T-helper 17 cell (primary cell): ENCODE measurements at regions not wholly inside any gene's neighbourhood (a gene's known extent, or its start where the extent isn't known, plus 50 kb on each side); places are given as distances from the start of the nearest gene placed in this dataset.
A peak's percentile ranks its signal among the peaks of the same experiment; 100 is the strongest.
"Not testable (repeated sequence)": the region's sequence is repeated elsewhere in the genome, so short reads cannot be mapped to it uniquely, and the experiment has no call there.

Experiments
- ATAC-seq: fragments of 150-1000 bp; cut with Tn5 transposase; 2 replicates; pipeline ENCODE4 v1.10.0; 2021; ENCODE audit warnings: mild to moderate bottlenecking, moderate library complexity
- DNase-seq, 3 donors: peaks; one replicate each; pipeline versions ENCODE4 v3.0.0 to v3.0.0-alpha.2; 2020 to 2021
- H3K9me3 ChIP-seq: one replicate; pipeline ENCODE4 v1.7.0; 2013; ENCODE audit warnings: low read length, mild to moderate bottlenecking; ENCODE audit not compliant: control insufficient read depth, poor library complexity, severe bottlenecking
- H3K27ac Mint-ChIP-seq: one replicate; pipeline ENCODE4 v1.8.0; 2022; ENCODE audit warnings: mild to moderate bottlenecking, moderate library complexity, mixed read lengths
- H3K27me3 Mint-ChIP-seq: one replicate; pipeline ENCODE4 v1.8.0; 2022; ENCODE audit warnings: mixed read lengths
- H3K36me3 Mint-ChIP-seq: one replicate; pipeline ENCODE4 v1.8.0; 2022; ENCODE audit warnings: low read depth, mixed read lengths
- H3K4me1 Mint-ChIP-seq: one replicate; pipeline ENCODE4 v1.8.0; 2022; ENCODE audit warnings: mild to moderate bottlenecking, mixed read lengths
- H3K4me3 Mint-ChIP-seq: one replicate; pipeline ENCODE4 v1.8.0; 2022; ENCODE audit warnings: mild to moderate bottlenecking, moderate library complexity, mixed read lengths

DNA sequence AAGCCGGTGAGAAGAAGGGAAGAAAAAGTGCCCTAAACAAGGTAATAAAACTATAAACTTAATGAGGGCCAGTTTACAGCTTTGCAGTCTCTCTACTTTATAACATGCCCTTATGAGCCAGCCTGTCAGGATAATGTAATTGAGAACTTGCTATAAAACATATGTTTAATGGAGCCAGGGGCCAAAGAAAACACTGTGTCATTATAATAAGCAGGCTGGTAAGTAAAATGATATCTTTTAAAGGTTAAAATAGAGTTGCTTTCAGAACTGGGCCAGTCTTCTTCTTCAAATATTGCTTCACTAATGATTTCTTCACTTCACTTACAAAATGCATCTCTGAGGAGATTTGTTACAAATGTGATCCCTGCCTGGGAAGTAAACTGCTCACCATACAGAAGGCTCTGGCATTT is 192.5 kb downstream of the SHOX2 start:
- no peaks in the 10 kb centered on the region for H3K9me3 ChIP-seq
- DNase-seq (no peak), ATAC-seq (no peak)
- no peak overlapping the region for H3K27ac Mint-ChIP-seq
- H3K4me3 Mint-ChIP-seq = no peak overlapping the region
- no peaks in the 10 kb centered on the region for H3K4me1 Mint-ChIP-seq
- no peaks in the 10 kb centered on the region for H3K36me3 Mint-ChIP-seq
- no peaks in the 10 kb centered on the region for H3K27me3 Mint-ChIP-seq

DNA sequence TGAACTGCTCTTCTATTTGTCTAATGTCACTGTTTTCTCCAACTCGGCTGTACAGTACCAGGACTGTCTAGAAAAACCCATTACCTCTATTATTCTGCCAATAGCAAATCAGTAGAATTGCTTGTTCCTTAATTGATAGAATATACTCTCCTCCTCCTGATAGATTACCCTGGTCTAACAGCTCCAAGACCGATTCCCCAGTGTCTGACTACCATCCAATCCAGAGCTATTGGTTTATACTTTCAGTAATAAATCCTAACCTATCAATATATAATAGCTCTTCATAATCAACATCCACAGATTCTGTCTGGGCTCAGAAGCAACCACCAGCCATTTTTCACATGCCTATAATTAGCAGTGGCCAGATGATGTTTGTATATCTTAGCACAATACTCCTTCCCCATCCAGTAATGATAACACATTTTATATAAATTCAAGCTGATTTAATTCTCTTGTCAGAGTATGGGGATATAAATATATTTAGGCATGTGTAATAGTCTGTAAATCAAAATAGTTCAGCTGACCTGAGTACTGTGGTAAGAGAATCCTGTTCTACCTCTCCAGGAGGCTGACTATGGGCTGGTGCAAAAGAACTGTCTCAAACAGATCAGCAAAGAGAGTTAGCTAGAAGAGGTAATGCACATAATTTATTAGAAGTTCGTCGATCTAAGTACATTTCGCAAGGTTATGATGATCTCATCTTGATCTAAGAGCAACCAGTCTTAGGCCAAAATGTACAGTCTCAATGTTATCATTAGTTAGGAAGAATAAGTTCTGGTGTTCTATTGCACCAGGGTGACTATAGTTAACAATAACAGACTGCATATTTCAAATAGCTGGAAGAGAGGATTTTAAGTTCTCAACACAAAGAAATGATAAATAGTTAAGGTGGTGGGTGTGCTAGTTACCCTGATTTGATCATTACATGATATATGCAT is 193.4 kb downstream of the SHOX2 start:
- DNase-seq (no peak), ATAC-seq (no peak)
- Mint-ChIP-seq H3K27ac (no peak overlapping the region), H3K4me1 (no peaks in the 10 kb centered on the region), H3K4me3 (no peak overlapping the region), H3K27me3 (no peaks in the 10 kb centered on the region), H3K36me3 (no peaks in the 10 kb centered on the region)
- H3K9me3 ChIP-seq = no peaks in the 10 kb centered on the region

DNA sequence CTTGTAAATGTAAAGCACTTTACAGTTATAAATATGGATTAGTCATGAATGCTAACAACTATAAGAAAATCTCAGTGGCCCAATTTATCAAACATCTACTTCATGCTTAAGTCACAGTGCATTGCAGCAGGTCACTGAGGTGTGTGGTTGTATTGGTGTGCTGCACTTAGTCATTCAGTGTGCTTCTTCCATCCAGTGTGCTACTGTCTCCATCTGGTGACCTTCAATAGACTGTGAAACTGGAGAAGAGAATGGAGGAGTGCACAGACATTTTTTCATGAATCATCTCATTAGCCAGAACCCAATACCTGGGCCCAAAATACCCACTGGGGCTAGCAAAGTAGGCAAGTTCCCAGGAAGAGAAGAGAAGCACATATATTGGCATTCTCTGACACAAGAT is 199.6 kb downstream of the SHOX2 start:
- H3K36me3 Mint-ChIP-seq = no peaks in the 10 kb centered on the region
- no peak for ATAC-seq
- no peaks in the 10 kb centered on the region for H3K9me3 ChIP-seq

DNA sequence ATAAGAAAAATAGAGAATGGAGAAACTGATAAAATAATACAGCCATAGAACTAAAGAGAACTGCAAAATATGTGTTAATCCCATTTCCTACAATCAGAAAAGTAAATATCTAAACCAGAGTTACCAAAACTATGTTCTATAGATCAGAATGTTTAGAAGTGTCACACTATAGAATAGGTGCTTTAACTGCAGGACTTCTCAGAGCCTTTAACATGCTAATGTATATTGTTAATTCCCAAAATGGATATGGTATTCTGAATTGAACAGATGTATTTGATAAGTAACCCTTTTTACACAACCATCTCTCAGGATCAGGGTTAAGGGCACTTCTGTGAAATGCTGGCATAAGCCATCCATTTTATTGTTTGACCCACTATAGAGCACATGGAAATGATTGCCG is 200.3 kb downstream of the SHOX2 start:
- Mint-ChIP-seq H3K4me3 (no peak overlapping the region), H3K27me3 (no peaks in the 10 kb centered on the region), H3K36me3 (no peaks in the 10 kb centered on the region), H3K27ac (no peak overlapping the region), H3K4me1 (no peaks in the 10 kb centered on the region)
- DNase-seq = no peak
- no peaks in the 10 kb centered on the region for H3K9me3 ChIP-seq
- no peak for ATAC-seq

More for the DNA sequence above, 199.6 kb downstream of the SHOX2 start:
- Mint-ChIP-seq H3K4me3 (no peak overlapping the region), H3K4me1 (no peaks in the 10 kb centered on the region), H3K27me3 (no peaks in the 10 kb centered on the region), H3K27ac (no peak overlapping the region)
- DNase-seq = no peak

DNA sequence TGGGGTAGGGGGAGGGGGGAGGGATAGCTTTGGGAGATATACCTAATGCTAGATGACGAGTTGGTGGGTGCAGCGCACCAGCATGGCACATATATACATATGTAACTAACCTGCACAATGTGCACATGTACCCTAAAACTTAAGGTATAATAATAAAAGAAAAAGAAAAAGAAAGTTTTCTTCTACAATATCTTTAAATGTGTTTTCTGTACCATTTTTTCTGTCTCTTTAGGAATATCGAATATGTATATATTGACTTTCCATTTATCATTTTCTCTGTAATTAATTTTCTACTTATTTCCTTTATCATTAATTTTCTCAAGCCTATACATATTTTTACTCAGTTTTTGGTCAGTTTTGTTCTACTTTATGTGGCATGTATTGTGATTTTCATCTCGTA is 203.5 kb downstream of the SHOX2 start:
- H3K36me3 Mint-ChIP-seq, DNase-seq, H3K4me3 Mint-ChIP-seq, H3K4me1 Mint-ChIP-seq, H3K27ac Mint-ChIP-seq, H3K9me3 ChIP-seq, ATAC-seq, H3K27me3 Mint-ChIP-seq: not testable (repeated sequence)

DNA sequence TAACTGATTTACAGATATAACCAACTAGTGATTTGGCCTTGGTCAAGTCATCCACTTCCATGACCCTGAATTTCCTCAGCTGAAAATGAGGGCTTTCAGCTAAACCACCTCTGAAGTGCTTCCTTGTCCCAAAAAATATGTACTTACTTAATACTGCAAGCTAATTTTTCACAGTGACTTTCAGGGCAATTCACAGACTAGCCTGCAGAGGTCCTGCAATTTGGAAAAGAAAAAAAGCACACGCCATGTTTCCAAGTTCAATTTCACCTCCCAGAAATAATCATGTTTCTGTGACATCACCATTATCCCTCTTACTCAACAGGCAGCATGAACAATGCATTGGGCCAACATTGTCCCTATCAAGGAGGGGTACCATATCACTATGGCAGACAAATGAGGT is 218.2 kb downstream of the SHOX2 start:
- no peak overlapping the region for H3K27ac Mint-ChIP-seq
- H3K4me3 Mint-ChIP-seq = no peak overlapping the region
- H3K27me3 Mint-ChIP-seq = no peaks in the 10 kb centered on the region
- H3K9me3 ChIP-seq = no peaks in the 10 kb centered on the region
- H3K36me3 Mint-ChIP-seq = no peaks in the 10 kb centered on the region
- no peaks in the 10 kb centered on the region for H3K4me1 Mint-ChIP-seq
- DNase-seq (no peak), ATAC-seq (no peak)

DNA sequence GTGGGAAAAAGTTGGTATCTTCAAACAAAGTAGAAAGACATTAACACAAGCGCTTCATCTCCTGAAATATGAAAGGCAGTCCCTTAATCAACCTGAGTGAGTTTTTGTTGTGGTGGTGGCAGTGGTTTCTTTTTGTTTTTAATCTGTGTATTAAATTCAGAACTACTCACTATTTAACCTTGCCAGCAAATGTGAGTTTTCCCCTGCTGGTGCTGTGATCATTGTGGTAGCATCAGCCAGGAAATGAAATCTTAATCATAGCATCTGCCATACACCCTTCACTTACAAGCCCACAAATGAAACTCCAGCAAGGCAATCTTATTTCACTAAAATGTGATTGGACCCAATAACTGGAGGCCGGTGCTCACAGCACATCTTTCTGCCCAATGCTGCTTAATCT is 229.7 kb downstream of the SHOX2 start:
- H3K4me3 Mint-ChIP-seq = no peak overlapping the region
- no peak for ATAC-seq
- DNase-seq = no peak
- no peaks in the 10 kb centered on the region for H3K9me3 ChIP-seq
- no peaks in the 10 kb centered on the region for H3K36me3 Mint-ChIP-seq
- no peaks in the 10 kb centered on the region for H3K27me3 Mint-ChIP-seq
- H3K27ac Mint-ChIP-seq = no peak overlapping the region
- no peaks in the 10 kb centered on the region for H3K4me1 Mint-ChIP-seq

DNA sequence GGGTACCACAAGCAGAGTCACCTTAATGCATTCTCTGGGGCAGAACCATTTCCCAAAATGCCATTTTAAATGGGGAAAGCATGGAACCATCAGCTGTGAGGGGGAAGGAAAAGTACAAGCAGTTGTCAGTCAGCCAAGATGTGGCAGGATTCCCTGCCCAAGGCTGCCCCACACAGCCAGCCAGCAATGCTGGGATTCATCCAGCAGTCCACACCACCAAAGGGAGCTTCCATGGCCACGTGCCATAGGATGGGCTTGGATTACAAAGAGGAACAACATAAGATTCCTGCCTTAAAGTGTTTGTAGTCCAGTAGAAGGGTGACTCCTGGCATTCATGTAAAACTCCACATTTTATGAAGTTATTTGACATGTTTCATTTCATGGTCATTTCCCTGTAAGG is 233.3 kb downstream of the SHOX2 start:
- Mint-ChIP-seq H3K4me1 (no peaks in the 10 kb centered on the region), H3K4me3 (no peak overlapping the region), H3K27me3 (no peaks in the 10 kb centered on the region), H3K27ac (no peak overlapping the region), H3K36me3 (no peaks in the 10 kb centered on the region)
- DNase-seq (no peak), ATAC-seq (no peak)
- H3K9me3 ChIP-seq = no peaks in the 10 kb centered on the region

DNA sequence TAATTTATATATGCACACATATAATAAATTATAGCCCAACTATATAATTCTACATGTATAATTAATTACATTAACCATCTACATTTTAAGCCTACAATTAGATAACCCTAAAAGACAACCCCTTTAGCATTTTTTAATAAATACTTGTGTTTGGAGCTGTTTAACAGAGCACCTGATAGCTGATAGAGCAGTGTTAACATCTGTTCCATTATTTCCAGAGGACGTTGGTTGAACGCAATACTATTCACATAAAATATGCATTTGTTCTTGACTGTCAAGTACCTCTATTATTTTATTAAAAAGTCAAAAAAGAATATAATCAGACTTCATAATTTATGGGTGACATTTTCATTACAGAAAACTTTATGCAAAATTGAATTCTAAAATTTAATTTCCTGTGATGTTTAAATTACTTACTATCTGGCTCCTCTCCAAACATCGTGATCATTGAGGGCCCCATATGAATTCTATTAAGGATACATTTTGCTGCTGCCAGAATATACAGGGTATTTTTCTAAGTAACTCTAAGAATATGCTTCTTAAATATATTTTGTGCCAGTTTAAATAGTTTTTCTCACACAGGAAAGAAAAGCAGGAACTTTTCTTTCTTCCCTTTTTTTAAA is 234.3 kb downstream of the SHOX2 start:
- no peak for ATAC-seq
- Mint-ChIP-seq H3K27ac (no peak overlapping the region), H3K4me1 (no peaks in the 10 kb centered on the region), H3K36me3 (no peaks in the 10 kb centered on the region), H3K4me3 (no peak overlapping the region), H3K27me3 (no peaks in the 10 kb centered on the region)
- DNase-seq = no peak
- no peaks in the 10 kb centered on the region for H3K9me3 ChIP-seq

DNA sequence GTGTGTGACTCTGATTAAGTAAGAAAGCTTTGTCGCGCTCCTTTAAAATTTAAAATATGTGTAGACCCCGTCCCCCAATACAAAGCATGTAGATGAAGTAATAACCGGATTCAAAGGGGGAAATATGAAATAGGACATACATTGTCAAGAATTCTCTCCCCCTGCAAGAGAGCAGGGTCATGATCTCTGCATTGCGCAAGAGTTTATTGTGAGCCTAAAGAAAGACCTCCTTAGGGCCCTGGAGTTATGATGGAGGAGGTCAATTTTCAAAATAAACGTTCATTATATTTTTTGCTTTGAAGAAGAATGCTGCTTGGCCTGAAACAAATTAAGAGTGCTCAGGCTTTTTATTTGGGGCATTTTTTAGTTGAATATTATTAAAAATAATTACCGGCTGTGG is 235.0 kb downstream of the SHOX2 start:
- Mint-ChIP-seq H3K27ac (no peak overlapping the region), H3K4me3 (no peak overlapping the region), H3K36me3 (no peaks in the 10 kb centered on the region), H3K27me3 (no peaks in the 10 kb centered on the region), H3K4me1 (no peaks in the 10 kb centered on the region)
- no peaks in the 10 kb centered on the region for H3K9me3 ChIP-seq
- DNase-seq (no peak), ATAC-seq (no peak)

DNA sequence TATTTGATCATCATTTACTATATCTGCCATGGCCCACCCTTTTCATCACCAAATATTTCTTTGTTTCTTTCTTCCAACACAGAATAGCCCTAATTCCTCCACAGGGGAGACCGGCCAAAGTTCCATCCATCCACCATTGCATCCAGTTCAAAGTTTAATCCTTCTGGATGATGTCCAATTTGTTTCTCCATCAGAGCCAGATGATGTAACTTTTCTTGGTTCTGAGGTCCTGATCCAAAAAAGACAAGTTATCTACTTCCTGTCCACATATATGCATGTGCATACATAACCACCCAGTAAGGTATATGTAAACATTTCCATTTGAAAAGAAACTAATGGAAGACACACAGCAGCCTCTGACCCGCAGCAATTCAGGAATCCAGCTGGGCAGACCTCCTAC is 237.3 kb downstream of the SHOX2 start:
- DNase-seq (no peak), ATAC-seq (no peak)
- no peaks in the 10 kb centered on the region for H3K9me3 ChIP-seq
- Mint-ChIP-seq H3K4me1 (no peaks in the 10 kb centered on the region), H3K27ac (no peak overlapping the region), H3K4me3 (no peak overlapping the region), H3K27me3 (no peaks in the 10 kb centered on the region), H3K36me3 (no peaks in the 10 kb centered on the region)

DNA sequence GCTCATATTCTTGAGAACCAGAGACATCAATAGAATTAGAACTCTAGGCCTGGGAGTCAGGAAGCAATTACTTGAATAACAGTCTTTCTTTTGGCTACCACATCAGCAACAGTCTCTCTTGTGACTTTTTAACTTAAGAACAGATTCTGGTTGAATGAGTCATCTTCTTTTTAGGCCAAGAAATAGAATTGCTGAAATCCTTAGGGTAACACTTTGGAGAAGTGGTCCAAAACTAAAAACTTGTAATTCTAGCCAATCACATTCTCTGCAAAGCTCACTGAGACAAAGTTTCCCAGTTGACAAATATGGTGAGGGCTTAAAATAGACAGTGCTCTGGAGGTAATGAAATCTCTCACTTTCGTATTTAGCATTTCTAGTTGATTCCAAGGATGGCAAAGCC is 238.0 kb downstream of the SHOX2 start:
- Mint-ChIP-seq H3K27ac (no peak overlapping the region), H3K4me1 (no peaks in the 10 kb centered on the region), H3K36me3 (no peaks in the 10 kb centered on the region), H3K4me3 (no peak overlapping the region), H3K27me3 (no peaks in the 10 kb centered on the region)
- ATAC-seq = no peak
- DNase-seq = no peak
- no peaks in the 10 kb centered on the region for H3K9me3 ChIP-seq

DNA sequence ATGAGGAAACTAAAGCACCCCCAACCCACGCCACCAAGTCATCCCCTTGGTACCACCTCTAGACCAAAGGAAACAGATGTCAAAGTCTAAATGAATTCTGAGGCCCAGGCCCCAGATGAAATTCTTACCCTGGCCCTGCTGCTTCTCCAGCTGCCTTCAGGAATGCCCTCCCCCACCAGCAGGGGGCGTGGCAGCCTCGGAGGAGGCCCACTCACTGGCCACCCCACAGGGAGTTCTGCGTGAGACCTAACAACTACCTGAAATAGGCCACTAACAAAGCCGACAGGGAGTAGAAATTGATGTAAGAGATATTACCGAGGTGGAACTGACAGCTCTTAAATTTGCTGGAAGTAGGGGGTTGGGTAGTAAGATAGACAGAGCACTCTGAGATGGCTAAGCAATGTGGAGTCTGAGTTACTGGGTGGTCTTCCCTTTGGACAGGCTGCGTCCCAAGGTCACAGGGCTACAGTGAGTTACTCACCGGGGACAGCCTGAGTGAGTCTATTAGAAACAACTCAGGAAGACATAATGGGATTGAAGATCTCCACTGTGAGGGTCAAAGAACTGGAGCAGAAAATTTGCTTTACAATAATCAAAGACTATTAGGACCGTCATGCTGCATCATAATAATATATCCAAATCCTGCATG is 240.7 kb downstream of the SHOX2 start:
- peak in 2 of 3 donors; percentile 11 to 20 for DNase-seq

More for the DNA sequence above, 240.7 kb downstream of the SHOX2 start:
- H3K4me3 Mint-ChIP-seq = no peak overlapping the region
- no peaks in the 10 kb centered on the region for H3K4me1 Mint-ChIP-seq
- H3K9me3 ChIP-seq = no peaks in the 10 kb centered on the region
- H3K36me3 Mint-ChIP-seq = no peaks in the 10 kb centered on the region
- no peaks in the 10 kb centered on the region for H3K27me3 Mint-ChIP-seq
- no peak overlapping the region for H3K27ac Mint-ChIP-seq
- ATAC-seq = no peak
